SU-DHL-6 (cell line): ENCODE measurements at regions not wholly inside any gene's neighbourhood (a gene's known extent, or its start where the extent isn't known, plus 50 kb on each side); places are given as distances from the start of the nearest gene placed in this dataset.

Experiments used
- CTCF ChIP-seq: fragments of 200-600 bp; sonication (generic); IDR thresholded peaks from one replicate; pipeline ENCODE4 v1.5.1; 2017; ENCODE audit warnings: antibody characterized with exemption, mild to moderate bottlenecking, low read length, moderate library complexity; ENCODE audit not compliant: insufficient read depth, poor library complexity, severe bottlenecking
- EZH2phosphoT487 ChIP-seq: fragments of 200-600 bp; sonication (generic), shearing (Covaris generic); conservative IDR thresholded peaks from 2 replicates; pipeline ENCODE4 v1.6.1; 2018; ENCODE audit warnings: mild to moderate bottlenecking, antibody characterized with exemption, low read length, moderate library complexity, mixed read lengths

GRCh38 chr11:134800130-134800529 lies 388.1 kb upstream of the B3GAT1 start:
- TF ChIP-seq CTCF: no peak
- no peak for TF ChIP-seq EZH2phosphoT487
